CD4-positive, alpha-beta T cell (primary cell): ENCODE measurements at regions not wholly inside any gene's neighbourhood (a gene's known extent, or its start where the extent isn't known, plus 50 kb on each side); places are given as distances from the start of the nearest gene placed in this dataset.

Source experiments
- ATAC-seq: fragments of 200-7000 bp; cut with Tn5 transposase; one replicate; pipeline ENCODE4 v1.10.0; 2022; ENCODE audit warnings: mild to moderate bottlenecking; ENCODE audit not compliant: poor library complexity
- CTCF ChIA-PET: fragments of 350-600 bp; sonication (Branson Sonifier 250); formaldehyde crosslinking; loops from one replicate; lab custom pipeline; 2021; ENCODE audit warnings: antibody characterized with exemption, inconsistent platforms; lab: Charles Lee
- POLR2A ChIA-PET: fragments of 350-600 bp; sonication (Branson Sonifier 250); formaldehyde crosslinking; loops from one replicate; lab custom pipeline; 2021; ENCODE audit warnings: antibody characterized with exemption, inconsistent platforms; lab: Charles Lee
- DNase-seq, 14 experiments: peaks; one replicate each; pipeline ENCODE4 v3.0.0-alpha.2; 2013 to 2020; ENCODE audit warnings: mixed read lengths in 2 of 14
- H3K27ac ChIP-seq, 2 donors: one replicate each; pipeline versions ENCODE4 v1.5.1 to v1.7.0; 2013; ENCODE audit warnings: low read length in 2 of 2, low read depth in 1 of 2, mild to moderate bottlenecking in 1 of 2
- H3K27me3 ChIP-seq, 2 experiments: 1 replicate in 1 of 2; 2 replicates in 1 of 2; pipeline versions ENCODE4 v1.6.1 to v1.7.0; 2013; ENCODE audit warnings: low read length in 2 of 2, control low read depth in 1 of 2, mild to moderate bottlenecking in 1 of 2, moderate library complexity in 1 of 2; ENCODE audit not compliant: insufficient read depth in 2 of 2, control insufficient read depth in 1 of 2
- H3K36me3 ChIP-seq: one replicate; pipeline ENCODE4 v1.6.1; 2013; ENCODE audit warnings: low read length, control low read depth; ENCODE audit not compliant: insufficient read depth
- H3K4me1 ChIP-seq: one replicate; pipeline ENCODE4 v1.6.1; 2013; ENCODE audit warnings: low read length, control low read depth; ENCODE audit not compliant: insufficient read depth
- H3K4me3 ChIP-seq: one replicate; pipeline ENCODE4 v1.5.1; 2013; ENCODE audit warnings: mild to moderate bottlenecking, low read length, moderate library complexity
- H3K9me3 ChIP-seq, 2 experiments: 1 replicate in 1 of 2; 2 replicates in 1 of 2; pipeline versions ENCODE4 v1.6.1 to v1.7.0; 2013; ENCODE audit warnings: low read length in 2 of 2, mild to moderate bottlenecking in 2 of 2, control low read depth in 1 of 2, moderate library complexity in 1 of 2; ENCODE audit not compliant: control insufficient read depth in 1 of 2, insufficient read depth in 1 of 2
- H3K27ac Mint-ChIP-seq: one replicate; pipeline ENCODE4 v1.8.0; 2020; ENCODE audit warnings: mixed read lengths
- H3K27me3 Mint-ChIP-seq: one replicate; pipeline ENCODE4 v1.8.0; 2021; ENCODE audit warnings: mixed read lengths
- H3K36me3 Mint-ChIP-seq: one replicate; pipeline ENCODE4 v1.8.0; 2021; ENCODE audit warnings: low read depth, mixed read lengths
- H3K4me1 Mint-ChIP-seq: one replicate; pipeline ENCODE4 v1.8.0; 2021; ENCODE audit warnings: low read depth, mixed read lengths
- H3K4me3 Mint-ChIP-seq: one replicate; pipeline ENCODE4 v1.8.0; 2020; ENCODE audit warnings: mild to moderate bottlenecking, mixed read lengths
- H3K9me3 Mint-ChIP-seq: one replicate; pipeline ENCODE4 v1.8.0; 2020; ENCODE audit warnings: mixed read lengths
- CTCF ChIP-seq: fragments of 200-600 bp; IDR thresholded peaks from one replicate; pipeline ENCODE4 v1.8.0; 2022; ENCODE audit warnings: antibody characterized with exemption, mild to moderate bottlenecking
- intact Hi-C, 2 experiments: fragments of 100-400 bp; cut with DNase I in 1 of 2; cut with micrococcal nuclease in 1 of 2; formaldehyde crosslinking; loops; one replicate each; pipeline versions ENCODE4 v1.15.1 to v1.9.0; 2023 to 2025; cut with DNase I, micrococcal nuclease

GRCh38 chr9:103709366-103709765, 384.7 kb upstream of the SMC2 start:
- intact Hi-C loops, result no loop called here
- Histone ChIP-seq H3K9me3 (no peaks in the 10 kb centered on the region), H3K27ac (no peak overlapping the region), H3K27me3 (no peaks in the 10 kb centered on the region), H3K36me3 (no peaks in the 10 kb centered on the region), H3K4me3 (no peak overlapping the region), H3K4me1 (no peaks in the 10 kb centered on the region)
- POLR2A ChIA-PET, result no interaction called here
- no peak for TF ChIP-seq CTCF
- Mint-ChIP-seq H3K27me3 (no peaks in the 10 kb centered on the region), H3K36me3 (no peaks in the 10 kb centered on the region), H3K4me3 (no peak overlapping the region), H3K27ac (no peak overlapping the region), H3K4me1 (no peaks in the 10 kb centered on the region), H3K9me3 (peaks cover 11% of the 10 kb centered on the region)
- CTCF ChIA-PET, result no interaction called here
- DNase-seq (no peak), ATAC-seq (no peak)

DNA sequence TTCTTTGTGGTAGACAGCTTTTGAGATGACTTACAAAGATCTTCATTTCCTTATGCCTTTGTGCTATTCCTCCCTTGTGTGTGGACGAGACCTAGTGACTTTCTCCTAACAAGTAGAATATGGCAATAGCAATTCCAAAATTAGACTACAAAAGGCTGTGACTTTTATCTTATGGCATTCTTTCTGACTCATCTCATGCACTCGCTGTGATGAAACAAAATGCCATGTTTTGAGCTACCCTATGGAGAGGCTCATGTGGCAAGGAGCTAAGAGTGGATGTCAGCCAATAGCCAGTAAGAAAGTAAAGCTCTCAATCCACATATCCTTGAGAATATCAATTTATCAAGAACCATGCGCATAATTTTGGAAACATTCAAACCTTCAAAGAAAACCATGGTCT, 380.5 kb upstream of the SMC2 start:
- no peak for ATAC-seq
- no peaks in the 10 kb centered on the region for H3K4me1 Mint-ChIP-seq
- Histone ChIP-seq H3K4me3 (no peak overlapping the region), H3K4me1 (no peaks in the 10 kb centered on the region), H3K9me3 (no peaks in the 10 kb centered on the region), H3K27ac (no peak overlapping the region), H3K36me3 (no peaks in the 10 kb centered on the region), H3K27me3 (no peaks in the 10 kb centered on the region)
- H3K36me3 Mint-ChIP-seq, result no peaks in the 10 kb centered on the region
- DNase-seq, result no peak
- H3K4me3 Mint-ChIP-seq, result no peak overlapping the region
- no peak for TF ChIP-seq CTCF
- ChIA-PET CTCF (interaction anchor here (0.5 kb wide), 1 partner anchor 9 kb away, joined by 3 read pairs; no protein-coding TSS in a partner anchor), POLR2A (no interaction called here)
- intact Hi-C loops, result no loop called here
- peaks cover 9% of the 10 kb centered on the region for H3K9me3 Mint-ChIP-seq
- no peaks in the 10 kb centered on the region for H3K27me3 Mint-ChIP-seq
- H3K27ac Mint-ChIP-seq, result no peak overlapping the region

DNA sequence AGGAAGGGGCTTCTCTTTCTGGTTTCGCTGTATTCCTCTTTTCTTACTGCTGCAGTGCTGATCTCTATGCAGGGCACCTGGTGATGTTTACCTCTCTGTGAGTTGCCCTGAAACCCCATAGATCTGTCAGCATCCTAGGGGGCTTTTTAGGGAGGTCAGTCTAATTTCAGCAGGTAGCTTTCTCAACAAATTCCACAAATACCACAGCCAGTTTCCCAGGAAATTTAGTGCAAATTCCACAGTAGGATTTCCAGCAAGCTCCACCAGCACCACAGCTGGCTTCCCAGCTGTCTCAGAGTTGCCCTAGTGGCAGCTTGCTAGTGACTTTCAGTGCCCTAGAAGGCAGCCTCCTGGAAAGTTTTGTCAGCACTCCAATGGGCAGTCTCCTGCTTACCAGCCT, 379.1 kb upstream of the SMC2 start:
- H3K27me3 Mint-ChIP-seq, result no peaks in the 10 kb centered on the region
- Histone ChIP-seq H3K36me3 (no peaks in the 10 kb centered on the region), H3K4me3 (no peak overlapping the region), H3K9me3 (no peaks in the 10 kb centered on the region), H3K4me1 (no peaks in the 10 kb centered on the region), H3K27ac (no peak overlapping the region), H3K27me3 (no peaks in the 10 kb centered on the region)
- H3K36me3 Mint-ChIP-seq, result no peaks in the 10 kb centered on the region
- intact Hi-C loops, result no loop called here
- H3K27ac Mint-ChIP-seq, result no peak overlapping the region
- H3K9me3 Mint-ChIP-seq, result peaks cover 11% of the 10 kb centered on the region
- ChIA-PET POLR2A (no interaction called here), CTCF (no interaction called here)
- H3K4me3 Mint-ChIP-seq, result no peak overlapping the region
- TF ChIP-seq CTCF, result no peak
- H3K4me1 Mint-ChIP-seq, result no peaks in the 10 kb centered on the region
- ATAC-seq (no peak), DNase-seq (no peak)
